ENCODE measurements at regions not wholly inside any gene's neighbourhood (a gene's known extent, or its start where the extent isn't known, plus 50 kb on each side); places are given as distances from the start of the nearest gene placed in this dataset.

DNA sequence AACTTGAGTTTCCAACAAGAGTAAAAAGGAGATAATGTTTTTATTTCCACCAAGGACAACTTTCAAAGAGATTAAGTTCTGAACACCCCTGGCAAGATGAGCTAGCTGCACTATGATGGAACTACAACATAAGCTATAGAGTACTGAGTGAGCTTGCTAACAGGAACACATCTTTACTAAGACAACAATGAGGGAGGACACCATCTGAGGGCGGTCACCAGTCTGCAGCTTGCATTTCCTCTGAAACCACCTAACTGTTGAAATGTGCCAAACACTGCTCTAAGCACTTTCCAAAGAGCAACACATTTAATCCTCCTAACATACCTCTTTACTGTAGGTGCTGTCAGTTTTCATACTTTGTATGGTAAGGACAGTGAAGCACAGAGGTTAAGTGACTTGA is 68.4 kb downstream of the TCF20 start:
- TF ChIP-seq TEAD4 (IDR thresholded peaks at IDR 0.05) (no peak), TCF12 (IDR thresholded peaks at IDR 0.05; ENCODE audit: low read depth) (no peak), CREB1 (IDR thresholded peaks at IDR 0.05; ENCODE audit: low read depth) (no peak), CEBPB (IDR thresholded peaks at IDR 0.05) (no peak), USF1 (IDR thresholded peaks at IDR 0.05) (no peak), RAD21 (IDR thresholded peaks at IDR 0.05; ENCODE audit: low read depth) (no peak), TAF1 (IDR thresholded peaks at IDR 0.05; ENCODE audit: low read depth) (no peak), ZBTB7A (IDR thresholded peaks at IDR 0.05; ENCODE audit: low read depth) (no peak), FOXM1 (IDR thresholded peaks at IDR 0.05; ENCODE audit: borderline replicate concordance, low read depth) (no peak), REST (IDR thresholded peaks at IDR 0.05; ENCODE audit: low read depth) (no peak), YY1 (IDR thresholded peaks at IDR 0.05; ENCODE audit: low read depth) (no peak), EP300 (IDR thresholded peaks at IDR 0.05; ENCODE audit: borderline replicate concordance) (no peak), EGR1 (IDR thresholded peaks at IDR 0.05) (no peak), NFIC (IDR thresholded peaks at IDR 0.05) (no peak)
- TF ChIP-seq, protein P1, sequence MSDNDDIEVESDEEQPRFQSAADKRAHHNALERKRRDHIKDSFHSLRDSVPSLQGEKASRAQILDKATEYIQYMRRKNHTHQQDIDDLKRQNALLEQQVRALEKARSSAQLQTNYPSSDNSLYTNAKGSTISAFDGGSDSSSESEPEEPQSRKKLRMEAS (IDR thresholded peaks at IDR 0.05), result no peak

DNA sequence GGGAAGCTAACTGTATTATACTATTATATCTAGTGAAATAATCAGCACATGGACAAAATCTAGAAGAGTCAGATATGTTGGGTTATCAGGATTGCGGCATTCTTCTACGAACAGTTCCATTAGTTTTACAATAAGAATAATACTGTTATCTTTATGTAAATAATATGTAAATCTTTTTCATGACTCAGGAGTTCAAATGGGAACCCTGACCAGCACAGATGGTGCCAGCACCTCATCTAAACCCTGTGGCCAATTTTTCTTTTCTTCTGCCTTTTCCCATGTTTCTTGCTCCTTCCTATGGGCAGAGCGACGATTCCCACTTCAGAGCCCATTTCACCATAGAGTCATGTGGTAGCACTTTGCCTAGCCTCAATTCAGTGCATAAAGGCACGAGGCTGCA is 68.4 kb upstream of the CYP2D6 start:
- no peak for TF ChIP-seq FOXM1 (IDR thresholded peaks at IDR 0.05; ENCODE audit: borderline replicate concordance, low read depth)
- TF ChIP-seq YY1 (IDR thresholded peaks at IDR 0.05; ENCODE audit: low read depth), result no peak
- no peak for TF ChIP-seq REST (IDR thresholded peaks at IDR 0.05; ENCODE audit: low read depth)
- TF ChIP-seq, protein P1 (IDR thresholded peaks at IDR 0.05), result no peak
- no peak for TF ChIP-seq CREB1 (IDR thresholded peaks at IDR 0.05; ENCODE audit: low read depth)
- TF ChIP-seq CEBPB (IDR thresholded peaks at IDR 0.05), result no peak
- TF ChIP-seq EGR1 (IDR thresholded peaks at IDR 0.05), result no peak

GRCh38 chr22:42198226-42198625 is 67.6 kb upstream of the CYP2D6 start:
- TF ChIP-seq ZBTB7A (IDR thresholded peaks at IDR 0.05; ENCODE audit: low read depth), result no peak
- TF ChIP-seq NFIC (IDR thresholded peaks at IDR 0.05), result no peak
- no peak for TF ChIP-seq CREB1 (IDR thresholded peaks at IDR 0.05; ENCODE audit: low read depth)
- no peak for TF ChIP-seq EP300 (IDR thresholded peaks at IDR 0.05; ENCODE audit: borderline replicate concordance)
- TF ChIP-seq CEBPB (IDR thresholded peaks at IDR 0.05), result no peak
- no peak for TF ChIP-seq REST (IDR thresholded peaks at IDR 0.05; ENCODE audit: low read depth)
- TF ChIP-seq RAD21 (IDR thresholded peaks at IDR 0.05; ENCODE audit: low read depth), result no peak
- no peak for TF ChIP-seq USF1 (IDR thresholded peaks at IDR 0.05)
- no peak for TF ChIP-seq TEAD4 (IDR thresholded peaks at IDR 0.05)
- no peak for TF ChIP-seq TAF1 (IDR thresholded peaks at IDR 0.05; ENCODE audit: low read depth)
- TF ChIP-seq, protein P1 (IDR thresholded peaks at IDR 0.05), result no peak
- TF ChIP-seq TCF12 (IDR thresholded peaks at IDR 0.05; ENCODE audit: low read depth), result no peak
- no peak for TF ChIP-seq EGR1 (IDR thresholded peaks at IDR 0.05)
- TF ChIP-seq FOXM1 (IDR thresholded peaks at IDR 0.05; ENCODE audit: borderline replicate concordance, low read depth), result no peak
- no peak for TF ChIP-seq YY1 (IDR thresholded peaks at IDR 0.05; ENCODE audit: low read depth)

GRCh38 chr22:42196454-42196853 is 65.8 kb upstream of the CYP2D6 start:
- no peak for TF ChIP-seq YY1 (IDR thresholded peaks at IDR 0.05; ENCODE audit: low read depth)
- no peak for TF ChIP-seq USF1 (IDR thresholded peaks at IDR 0.05)
- no peak for TF ChIP-seq TCF12 (IDR thresholded peaks at IDR 0.05; ENCODE audit: low read depth)
- TF ChIP-seq CEBPB (IDR thresholded peaks at IDR 0.05), result no peak
- no peak for TF ChIP-seq ZBTB7A (IDR thresholded peaks at IDR 0.05; ENCODE audit: low read depth)

All from Ishikawa (cell line).